ENCODE measurements at regions not wholly inside any gene's neighbourhood (a gene's known extent, or its start where the extent isn't known, plus 50 kb on each side); places are given as distances from the start of the nearest gene placed in this dataset.

GRCh38 chr4:167290678-167291077 is 56.4 kb upstream of the SPOCK3 start:
- DNase-seq, result no peak

- no peak for DNase-seq
Measured at GRCh38 chr4:167308876-167309275, 74.6 kb upstream of the SPOCK3 start.

GRCh38 chr4:167321299-167321698 is 87.0 kb upstream of the SPOCK3 start:
- DNase-seq, result no peak

GRCh38 chr4:167339781-167340180 is 105.5 kb upstream of the SPOCK3 start:
- no peak for DNase-seq

GRCh38 chr4:167359711-167360110 is 125.4 kb upstream of the SPOCK3 start:
- DNase-seq, result no peak

- DNase-seq, result no peak
Measured at GRCh38 chr4:167379076-167379835, 145.0 kb upstream of the SPOCK3 start.

- no peak for DNase-seq
Measured at GRCh38 chr4:167380964-167381363, 146.7 kb upstream of the SPOCK3 start.

- DNase-seq, result peak; percentile 3
Measured at GRCh38 chr4:167383291-167383690, 149.0 kb upstream of the SPOCK3 start.

GRCh38 chr4:167397586-167397985 is 163.3 kb upstream of the SPOCK3 start:
- DNase-seq, result no peak

GRCh38 chr4:167399201-167399600 is 164.9 kb upstream of the SPOCK3 start:
- DNase-seq, result no peak

GRCh38 chr4:167406181-167406580 is 171.9 kb upstream of the SPOCK3 start:
- no peak for DNase-seq

- no peak for DNase-seq
Measured at GRCh38 chr4:167415461-167415860, 181.2 kb upstream of the SPOCK3 start.

GRCh38 chr4:167419468-167420140 is 185.3 kb upstream of the SPOCK3 start:
- no peak for DNase-seq

- no peak for DNase-seq
Measured at GRCh38 chr4:167421201-167421600, 186.9 kb upstream of the SPOCK3 start.

GRCh38 chr4:167424341-167425256 is 190.3 kb upstream of the SPOCK3 start:
- DNase-seq, result no peak

- DNase-seq, result peak; percentile 27
Measured at GRCh38 chr4:167428156-167428555, 193.9 kb upstream of the SPOCK3 start.

- no peak for DNase-seq
Measured at GRCh38 chr4:167431371-167431770, 197.1 kb upstream of the SPOCK3 start.

- DNase-seq, result no peak
Measured at GRCh38 chr4:167435786-167436185, 201.5 kb upstream of the SPOCK3 start.

GRCh38 chr4:167443841-167444240 is 209.5 kb upstream of the SPOCK3 start:
- DNase-seq, result no peak

- DNase-seq, result no peak
Measured at GRCh38 chr4:167452922-167453430, 218.7 kb upstream of the SPOCK3 start.

- no peak for DNase-seq
Measured at GRCh38 chr4:167456619-167457018, 222.3 kb upstream of the SPOCK3 start.

- no peak for DNase-seq
Measured at GRCh38 chr4:167469436-167469835, 235.1 kb upstream of the SPOCK3 start.

- no peak for DNase-seq
Measured at GRCh38 chr4:167475951-167476350, 241.7 kb upstream of the SPOCK3 start.

All from retina (tissue), 1 donor.